H1 (cell line): ENCODE measurements at regions not wholly inside any gene's neighbourhood (a gene's known extent, or its start where the extent isn't known, plus 50 kb on each side); places are given as distances from the start of the nearest gene placed in this dataset.

Source experiments
- BACH1 ChIP-seq: IDR thresholded peaks from 2 replicates; pipeline ENCODE4 v1.6.1; 2012; ENCODE audit warnings: low read length, improper control_type of control experiment
- CTCF ChIP-seq, 3 experiments: IDR thresholded peaks; 1 replicate in 2 of 3; 2 replicates in 1 of 3; pipeline versions ENCODE4 v1.5.1 to v1.6.1; 2011; ENCODE audit warnings: low read length in 3 of 3, mild to moderate bottlenecking in 3 of 3, inconsistent platforms in 2 of 3, low read depth in 1 of 3, moderate library complexity in 1 of 3; ENCODE audit not compliant: insufficient read depth in 1 of 3; ENCODE audit errors: control extremely low read depth in 1 of 3
- EZH2 ChIP-seq: fragments of 200-600 bp; sonication (generic); IDR thresholded peaks from 2 replicates; pipeline ENCODE4 v1.7.1; 2012; ENCODE audit warnings: low read depth, mild to moderate bottlenecking, moderate library complexity, low read length, inconsistent platforms; ENCODE audit not compliant: severe bottlenecking
- HDAC2 ChIP-seq, 2 experiments: fragments of 300-600 bp in 1 of 2; sonication (generic) in 1 of 2; IDR thresholded peaks; 2 replicates each; pipeline ENCODE4 v1.6.1; 2011 to 2012; ENCODE audit warnings: low read depth in 2 of 2, low read length in 2 of 2, mild to moderate bottlenecking in 2 of 2, moderate library complexity in 2 of 2, borderline replicate concordance in 1 of 2, inconsistent platforms in 1 of 2
- JUND ChIP-seq: IDR thresholded peaks from 2 replicates; pipeline ENCODE4 v1.6.1; 2011; ENCODE audit warnings: mild to moderate bottlenecking, improper control_type of control experiment, low read length
- POLR2A ChIP-seq, 2 experiments: IDR thresholded peaks; 1 replicate in 1 of 2; 2 replicates in 1 of 2; pipeline ENCODE4 v1.6.1; 2011; ENCODE audit warnings: low read depth in 2 of 2, low read length in 2 of 2, mild to moderate bottlenecking in 2 of 2; ENCODE audit errors: control extremely low read depth in 1 of 2
- RBBP5 ChIP-seq: IDR thresholded peaks from 2 replicates; pipeline ENCODE4 v1.7.1; 2012; ENCODE audit warnings: low read depth, mild to moderate bottlenecking, inconsistent platforms, low read length, moderate library complexity, borderline replicate concordance
- TAF1 ChIP-seq: IDR thresholded peaks from 2 replicates; pipeline ENCODE4 v1.6.1; 2011; ENCODE audit warnings: mild to moderate bottlenecking, low read depth, low read length

- no peak for TF ChIP-seq BACH1
- no peak for TF ChIP-seq EZH2
- TF ChIP-seq TAF1, result no peak
- TF ChIP-seq POLR2A (IDR thresholded peaks at IDR 0.05; ENCODE audit: control extremely low read depth in 1 of 2, low read depth in 2 of 2, low read length in 2 of 2), result no peak
- TF ChIP-seq CTCF (IDR thresholded peaks at IDR 0.05; ENCODE audit: control extremely low read depth in 1 of 3, insufficient read depth in 1 of 3, low read depth in 1 of 3, low read length in 3 of 3), result no peak
- TF ChIP-seq JUND, result no peak
- TF ChIP-seq HDAC2 (IDR thresholded peaks at IDR 0.05; ENCODE audit: borderline replicate concordance in 1 of 2, low read depth in 2 of 2, low read length in 2 of 2), result no peak
- TF ChIP-seq RBBP5, result no peak
Observed at GRCh38 chr1:168842306-168842705, 113.3 kb upstream of the DPT start.
